ENCODE measurements at regions not wholly inside any gene's neighbourhood (a gene's known extent, or its start where the extent isn't known, plus 50 kb on each side); places are given as distances from the start of the nearest gene placed in this dataset.

DNA sequence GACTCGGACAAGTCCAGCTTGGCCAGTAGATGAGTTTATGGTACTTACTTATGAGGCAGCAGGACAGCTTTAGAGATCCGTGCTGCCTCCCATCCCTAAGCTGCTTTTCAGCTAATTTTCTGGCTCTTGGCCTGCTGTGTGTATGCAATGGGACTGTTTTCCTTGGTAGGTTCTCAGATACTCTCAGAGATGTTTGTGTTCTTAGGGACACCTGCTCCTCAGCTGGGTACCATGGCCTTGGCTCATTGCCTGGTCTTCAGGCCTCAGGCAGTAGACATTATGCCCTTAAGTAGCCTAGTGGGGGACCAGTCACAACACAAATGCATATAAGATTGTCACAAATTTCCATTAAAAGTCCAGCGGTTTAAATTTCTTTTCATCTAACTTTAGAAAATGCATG lies 688.0 kb downstream of the PCDH7 start:
- no peak overlapping the region for H3K4me2 ChIP-seq (ENCODE audit: insufficient read depth in 1 of 2, low read depth in 2 of 2, low read length in 2 of 2)
- H3K14ac ChIP-seq (ENCODE audit: insufficient read length): no peak overlapping the region
- H3K27ac ChIP-seq (ENCODE audit: low read depth, low read length): no peak overlapping the region
- H3K4me3 ChIP-seq (ENCODE audit: extremely low read depth in 1 of 4, insufficient read depth in 2 of 4, low read depth in 3 of 4, low read length in 4 of 4): no peak overlapping the region
- peaks cover 0 to 1% (median 0%) of the 10 kb centered on the region in 4 experiments; a peak in 1 of 7 replicates for H3K27me3 ChIP-seq (replicated peaks in 1 of 4; ENCODE audit: control insufficient read depth in 3 of 4, extremely low read depth in 1 of 4, insufficient read depth in 3 of 4, low read length in 3 of 4)
- no peak overlapping the region for H3K9ac ChIP-seq (replicated peaks in 1 of 4; ENCODE audit: extremely low read depth in 1 of 4, low read depth in 3 of 4, low read length in 3 of 4)
- no peak overlapping the region for H2BK12ac ChIP-seq (ENCODE audit: low read depth, low read length)
- H4K5ac ChIP-seq (ENCODE audit: insufficient read length, low read depth, low read length): no peak overlapping the region
- no peak overlapping the region for H3K4ac ChIP-seq (replicated peaks; ENCODE audit: insufficient read length, low read depth, low read length)
- H3K9me3 ChIP-seq (ENCODE audit: insufficient read depth in 2 of 2, low read depth in 1 of 2, low read length in 1 of 2): no peaks in the 10 kb centered on the region
- H3K36me3 ChIP-seq (ENCODE audit: control insufficient read depth in 2 of 4, insufficient read depth in 4 of 4, low read length in 3 of 4): no peaks in the 10 kb centered on the region
- no peak overlapping the region for H2BK20ac ChIP-seq (ENCODE audit: low read length)
- no peaks in the 10 kb centered on the region for H4K20me1 ChIP-seq (replicated peaks in 1 of 2; ENCODE audit: control insufficient read depth in 1 of 2, insufficient read depth in 2 of 2, low read length in 2 of 2)
- no peak for DNase-seq (ENCODE audit: low read depth in 1 of 2, low spot score in 2 of 2)
- TF ChIP-seq SAP30 (IDR thresholded peaks at IDR 0.05; ENCODE audit: insufficient read depth, insufficient replicate concordance, low read length): no peak
- TF ChIP-seq TBP (IDR thresholded peaks at IDR 0.05; ENCODE audit: low read depth, low read length): no peak
- H3K23ac ChIP-seq (ENCODE audit: insufficient read length): no peak overlapping the region
- H2BK120ac ChIP-seq (replicated peaks; ENCODE audit: low read depth, low read length): no peak overlapping the region
- no peaks in the 10 kb centered on the region for H3K23me2 ChIP-seq (ENCODE audit: low read depth, low read length)
- no peak for FAIRE-seq
- H4K91ac ChIP-seq (replicated peaks; ENCODE audit: insufficient read length, low read length): no peak overlapping the region
- no peak overlapping the region for H3K56ac ChIP-seq (replicated peaks; ENCODE audit: insufficient read length, low read depth, low read length)
- H3K79me2 ChIP-seq (ENCODE audit: control insufficient read depth in 1 of 2, insufficient read depth in 2 of 2, low read length in 2 of 2): no peaks in the 10 kb centered on the region
- H2AFZ ChIP-seq (ENCODE audit: low read length): no peak overlapping the region
- no peak overlapping the region for H4K8ac ChIP-seq (ENCODE audit: extremely low read depth, insufficient read depth, low read length)
- ChIA-PET POLR2A (ENCODE audit: partially characterized antibody) (no interaction called here), CTCF (ENCODE audit: partially characterized antibody) (no interaction called here)
- H3K18ac ChIP-seq (ENCODE audit: extremely low read depth, low read length): no peak overlapping the region
- H2BK5ac ChIP-seq (ENCODE audit: low read depth, low read length): no peak overlapping the region
- no peaks in the 10 kb centered on the region for H3K79me1 ChIP-seq (ENCODE audit: low read depth, low read length)
- H2BK15ac ChIP-seq (ENCODE audit: low read length): no peak overlapping the region
- no peak overlapping the region for H2AK5ac ChIP-seq (ENCODE audit: low read depth, low read length)
- WGBS, 2 experiments (ENCODE audit: extremely low coverage in 1 of 2, insufficient coverage in 1 of 2, insufficient read length in 1 of 2, insufficient replicate concordance in 2 of 2, low coverage in 1 of 2, low lambda C conversion rate in 2 of 2, missing lambda C conversion rate in 1 of 2): 93% methylated on average over 3 of the region's 3 CpGs; no CpG with 5 or more reads in 1 of the 2 experiments
- H3K4me1 ChIP-seq (replicated peaks in 1 of 4; ENCODE audit: control insufficient read depth in 3 of 4, insufficient read depth in 4 of 4, low read length in 3 of 4): no peaks in the 10 kb centered on the region
